ENCODE measurements at regions not wholly inside any gene's neighbourhood (a gene's known extent, or its start where the extent isn't known, plus 50 kb on each side); places are given as distances from the start of the nearest gene placed in this dataset.
"Not testable (repeated sequence)": the region's sequence is repeated elsewhere in the genome, so short reads cannot be mapped to it uniquely, and the experiment has no call there.

- Mint-ChIP-seq H3K27me3 (no peaks in the 10 kb centered on the region), H3K36me3 (ENCODE audit: low read depth) (no peaks in the 10 kb centered on the region), H3K4me1 (no peaks in the 10 kb centered on the region), H3K9me3 (peaks cover 3% of the 10 kb centered on the region), H3K4me3 (no peak overlapping the region), H3K27ac (no peak overlapping the region)
- DNase-seq = no peak
- ChIA-PET POLR2A (no interaction called here), CTCF (no interaction called here)
Measured at GRCh38 chr10:64174666-64175255, 653.6 kb downstream of the REEP3 start.

- no peak overlapping the region for H3K27ac Mint-ChIP-seq
- no peaks in the 10 kb centered on the region for H3K27me3 Mint-ChIP-seq
- ChIA-PET CTCF (no interaction called here), POLR2A (no interaction called here)
- peaks cover 3% of the 10 kb centered on the region for H3K9me3 Mint-ChIP-seq
- H3K4me1 Mint-ChIP-seq = no peaks in the 10 kb centered on the region
- no peak overlapping the region for H3K4me3 Mint-ChIP-seq
- H3K36me3 Mint-ChIP-seq (ENCODE audit: low read depth) = no peaks in the 10 kb centered on the region
- no peak for DNase-seq
Measured at GRCh38 chr10:64175271-64175962, 654.2 kb downstream of the REEP3 start.

DNA sequence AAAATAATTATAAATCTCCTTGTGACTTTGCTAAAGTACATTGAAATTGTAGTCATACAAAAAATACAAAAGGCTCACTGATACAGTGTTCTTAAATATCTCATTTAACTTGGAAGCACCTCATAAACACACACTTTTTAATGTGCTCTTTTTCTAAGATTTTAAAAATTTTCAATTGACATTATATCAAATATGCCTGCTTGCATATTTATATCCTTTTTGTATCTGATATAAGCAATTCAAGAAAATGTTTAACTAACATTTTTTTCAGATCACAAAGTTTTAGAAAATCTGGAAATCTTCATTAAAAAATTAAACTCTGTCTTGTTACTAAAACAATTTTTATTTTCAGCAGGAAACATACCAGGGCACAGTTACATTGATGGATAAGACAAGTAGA lies 661.5 kb downstream of the REEP3 start:
- ChIA-PET CTCF (no interaction called here), POLR2A (no interaction called here)
- Mint-ChIP-seq H3K36me3 (ENCODE audit: low read depth) (no peaks in the 10 kb centered on the region), H3K27ac (no peak overlapping the region), H3K4me3 (no peak overlapping the region), H3K4me1 (no peaks in the 10 kb centered on the region), H3K9me3 (no peaks in the 10 kb centered on the region), H3K27me3 (no peaks in the 10 kb centered on the region)
- no peak for DNase-seq

GRCh38 chr10:64191286-64191685 lies 670.1 kb downstream of the REEP3 start:
- DNase-seq = no peak
- Mint-ChIP-seq H3K27me3 (no peaks in the 10 kb centered on the region), H3K4me3 (no peak overlapping the region), H3K9me3 (peaks cover 3% of the 10 kb centered on the region), H3K4me1 (no peaks in the 10 kb centered on the region), H3K27ac (no peak overlapping the region), H3K36me3 (ENCODE audit: low read depth) (no peaks in the 10 kb centered on the region)
- ChIA-PET POLR2A (no interaction called here), CTCF (interaction anchor here (1.0 kb wide), 1 partner anchor 150 kb away, joined by 3 read pairs; no protein-coding TSS in a partner anchor)

DNA sequence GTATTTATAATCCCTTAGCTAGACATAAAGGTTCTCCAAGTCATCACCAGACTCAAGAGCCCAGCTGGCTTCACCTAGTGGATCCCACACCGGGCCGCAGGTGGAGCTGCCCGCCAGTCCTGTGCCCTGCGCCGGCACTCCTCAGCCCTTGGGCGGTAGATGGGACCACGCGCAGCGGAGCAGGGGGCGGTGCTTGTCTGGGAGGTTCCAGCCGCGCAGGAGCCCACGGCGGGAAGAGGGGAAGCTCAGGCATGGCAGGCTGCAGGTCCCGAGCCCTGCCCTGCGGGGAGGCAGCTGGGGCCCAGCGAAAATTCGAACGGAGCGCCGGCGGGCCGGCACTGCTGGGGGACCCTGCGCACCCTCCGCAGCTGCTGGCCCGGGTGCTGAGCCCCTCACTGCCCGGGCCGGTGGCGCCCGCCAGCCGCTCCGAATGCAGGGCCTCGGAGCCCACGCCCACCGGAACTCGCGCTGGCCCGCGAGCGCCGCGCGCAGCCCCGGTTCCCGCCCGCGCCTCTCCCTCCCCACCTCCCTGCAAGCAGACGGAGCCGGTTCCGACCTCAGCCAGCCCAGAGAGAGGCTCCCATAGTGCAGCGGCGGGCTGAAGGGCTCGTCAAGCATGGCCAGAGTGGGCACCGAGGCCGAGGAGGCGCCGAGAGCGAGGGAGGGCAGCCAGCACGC lies 675.6 kb downstream of the REEP3 start:
- H3K27ac Mint-ChIP-seq = no peak overlapping the region
- POLR2A ChIA-PET = no interaction called here
- peaks cover 5% of the 10 kb centered on the region for H3K9me3 Mint-ChIP-seq
- no peak overlapping the region for H3K4me3 Mint-ChIP-seq
- CTCF ChIA-PET = no interaction called here
- no peaks in the 10 kb centered on the region for H3K27me3 Mint-ChIP-seq
- H3K4me1 Mint-ChIP-seq = no peaks in the 10 kb centered on the region
- H3K36me3 Mint-ChIP-seq (ENCODE audit: low read depth) = no peaks in the 10 kb centered on the region
- no peak for DNase-seq

GRCh38 chr10:64201936-64202335 lies 680.7 kb downstream of the REEP3 start:
- Mint-ChIP-seq H3K4me3 (no peak overlapping the region), H3K4me1 (no peaks in the 10 kb centered on the region), H3K36me3 (ENCODE audit: low read depth) (no peaks in the 10 kb centered on the region)

GRCh38 chr10:64204504-64204903 lies 683.3 kb downstream of the REEP3 start:
- DNase-seq; H3K27ac Mint-ChIP-seq; H3K4me1 Mint-ChIP-seq; H3K9me3 Mint-ChIP-seq; CTCF ChIA-PET; H3K4me3 Mint-ChIP-seq; POLR2A ChIA-PET; H3K27me3 Mint-ChIP-seq; H3K36me3 Mint-ChIP-seq (ENCODE audit: low read depth): not testable (repeated sequence)

More at GRCh38 chr10:64201936-64202335, 680.7 kb downstream of the REEP3 start:
- ChIA-PET CTCF (no interaction called here), POLR2A (no interaction called here)
- no peak for DNase-seq
- no peak overlapping the region for H3K27ac Mint-ChIP-seq
- H3K27me3 Mint-ChIP-seq = no peaks in the 10 kb centered on the region
- H3K9me3 Mint-ChIP-seq = peaks cover 4% of the 10 kb centered on the region

DNA sequence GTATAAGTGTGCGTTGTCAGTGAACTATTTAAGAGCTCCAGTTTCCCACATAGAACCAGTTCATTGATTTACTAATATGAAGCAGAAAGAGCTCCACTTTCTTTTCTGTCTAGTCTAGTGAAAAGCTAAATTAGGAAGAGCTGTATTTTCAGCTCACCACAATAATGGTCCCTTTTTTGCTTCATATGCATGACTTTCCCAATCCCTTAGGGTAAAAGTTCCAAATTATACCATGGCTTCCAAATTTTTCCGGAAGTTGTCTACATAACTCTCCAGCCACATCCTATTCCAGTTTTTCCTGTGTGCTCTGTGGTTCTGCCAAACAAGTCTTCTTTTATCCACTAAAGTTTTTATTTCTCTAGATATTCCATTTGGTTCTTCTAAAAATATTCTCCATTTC lies 685.2 kb downstream of the REEP3 start:
- Mint-ChIP-seq H3K27ac (no peak overlapping the region), H3K9me3 (peaks cover 6% of the 10 kb centered on the region), H3K4me3 (no peak overlapping the region), H3K36me3 (ENCODE audit: low read depth) (no peaks in the 10 kb centered on the region), H3K4me1 (no peaks in the 10 kb centered on the region), H3K27me3 (no peaks in the 10 kb centered on the region)
- POLR2A ChIA-PET = no interaction called here
- CTCF ChIA-PET = no interaction called here
- no peak for DNase-seq

- H3K4me1 Mint-ChIP-seq = no peaks in the 10 kb centered on the region
- H3K9me3 Mint-ChIP-seq = peaks cover 4% of the 10 kb centered on the region
- no peak overlapping the region for H3K4me3 Mint-ChIP-seq
- H3K36me3 Mint-ChIP-seq (ENCODE audit: low read depth) = no peaks in the 10 kb centered on the region
- no peak overlapping the region for H3K27ac Mint-ChIP-seq
- CTCF ChIA-PET = no interaction called here
- H3K27me3 Mint-ChIP-seq = no peaks in the 10 kb centered on the region
- POLR2A ChIA-PET = no interaction called here
- DNase-seq = no peak
Measured at GRCh38 chr10:64209561-64209960, 688.4 kb downstream of the REEP3 start.

DNA sequence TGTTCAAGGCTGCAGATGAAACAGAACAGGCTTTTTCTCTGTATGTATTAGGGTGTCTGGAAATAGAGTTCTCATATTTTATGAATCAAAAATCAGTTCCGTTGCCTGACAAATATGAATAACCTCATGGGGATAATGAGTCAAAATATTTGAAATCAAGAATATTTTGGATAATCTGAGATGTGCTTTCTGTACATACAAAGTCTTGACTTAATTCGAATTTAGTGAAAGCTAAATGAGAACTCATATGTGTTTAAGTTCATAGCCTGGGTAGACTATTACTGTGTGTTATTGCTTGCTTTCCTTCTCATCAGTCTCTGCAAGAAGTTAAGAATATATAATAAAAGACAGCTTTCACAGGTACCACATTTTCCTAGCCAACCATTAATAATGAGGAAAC lies 689.0 kb downstream of the REEP3 start:
- Mint-ChIP-seq H3K9me3 (peaks cover 4% of the 10 kb centered on the region), H3K27ac (no peak overlapping the region)

GRCh38 chr10:64211466-64211865 lies 690.3 kb downstream of the REEP3 start:
- H3K4me3 Mint-ChIP-seq = no peak overlapping the region
- CTCF ChIA-PET = no interaction called here
- H3K27me3 Mint-ChIP-seq = no peaks in the 10 kb centered on the region
- H3K36me3 Mint-ChIP-seq (ENCODE audit: low read depth) = no peaks in the 10 kb centered on the region
- no peaks in the 10 kb centered on the region for H3K4me1 Mint-ChIP-seq
- H3K9me3 Mint-ChIP-seq = peaks cover 4% of the 10 kb centered on the region
- no peak overlapping the region for H3K27ac Mint-ChIP-seq
- POLR2A ChIA-PET = no interaction called here
- no peak for DNase-seq

More for the DNA sequence above, 689.0 kb downstream of the REEP3 start:
- DNase-seq = no peak
- H3K4me1 Mint-ChIP-seq = no peaks in the 10 kb centered on the region
- ChIA-PET CTCF (no interaction called here), POLR2A (no interaction called here)
- H3K27me3 Mint-ChIP-seq = no peaks in the 10 kb centered on the region
- no peaks in the 10 kb centered on the region for H3K36me3 Mint-ChIP-seq (ENCODE audit: low read depth)
- no peak overlapping the region for H3K4me3 Mint-ChIP-seq

DNA sequence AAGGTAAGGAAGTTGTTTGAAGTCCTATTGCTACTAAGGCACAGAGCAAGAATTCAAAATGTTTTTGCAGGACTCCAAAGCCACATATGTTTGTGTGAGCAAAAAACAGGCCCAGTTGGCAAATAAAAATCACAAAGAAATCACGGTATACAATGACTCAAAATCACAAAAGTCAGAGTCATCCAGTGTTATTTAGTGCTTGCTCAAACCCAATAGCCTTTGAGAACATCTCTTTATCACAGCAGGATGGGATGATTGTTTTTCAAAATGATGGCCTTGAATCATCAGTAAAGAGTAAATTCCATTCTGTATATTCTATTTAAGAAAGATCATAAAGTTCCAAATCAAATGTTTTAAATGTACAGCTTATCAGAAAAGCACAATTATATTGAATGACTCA lies 693.9 kb downstream of the REEP3 start:
- H3K27me3 Mint-ChIP-seq = no peaks in the 10 kb centered on the region
- no peak overlapping the region for H3K27ac Mint-ChIP-seq
- H3K4me1 Mint-ChIP-seq = no peaks in the 10 kb centered on the region
- peaks cover 4% of the 10 kb centered on the region for H3K9me3 Mint-ChIP-seq
- DNase-seq = no peak
- POLR2A ChIA-PET = no interaction called here
- CTCF ChIA-PET = no interaction called here
- no peaks in the 10 kb centered on the region for H3K36me3 Mint-ChIP-seq (ENCODE audit: low read depth)
- H3K4me3 Mint-ChIP-seq = no peak overlapping the region

DNA sequence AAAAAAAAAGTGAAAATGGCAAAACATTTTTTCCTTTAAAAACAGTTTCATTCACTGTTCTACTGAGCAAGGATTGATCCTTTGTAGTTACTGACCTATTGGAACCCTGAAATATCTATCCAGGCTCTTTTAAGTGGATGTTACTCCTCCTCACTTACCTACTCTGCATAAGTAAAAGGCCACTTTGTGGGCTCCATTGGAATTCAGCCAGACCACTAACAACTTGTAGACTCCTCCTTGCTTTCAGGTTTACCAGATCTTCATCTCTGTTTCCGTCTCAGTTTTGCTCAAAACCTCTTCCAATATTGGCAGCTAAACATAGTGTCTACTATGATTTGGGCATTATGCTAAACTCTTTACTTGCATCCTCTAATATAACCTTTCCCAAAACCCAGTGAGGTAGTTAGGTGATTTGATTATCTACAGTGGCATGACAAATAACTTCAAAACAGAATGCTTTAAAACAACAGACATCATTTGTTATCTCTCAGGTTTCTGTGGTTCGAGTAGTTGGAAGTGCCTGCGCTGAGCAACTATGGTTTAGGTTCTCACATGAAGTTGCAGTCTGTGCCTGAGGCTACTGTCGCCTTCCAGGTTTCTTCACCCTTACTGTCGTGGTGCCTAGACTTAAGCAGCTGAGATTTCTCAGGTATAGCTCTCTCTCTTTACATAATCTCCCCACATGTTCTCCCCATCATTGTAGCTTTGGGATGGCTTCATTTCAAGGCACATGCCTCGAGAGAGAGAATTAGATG lies 698.2 kb downstream of the REEP3 start:
- Mint-ChIP-seq H3K4me3 (no peak overlapping the region), H3K9me3 (peaks cover 10% of the 10 kb centered on the region), H3K27me3 (no peaks in the 10 kb centered on the region), H3K27ac (no peak overlapping the region), H3K4me1 (no peaks in the 10 kb centered on the region), H3K36me3 (ENCODE audit: low read depth) (no peaks in the 10 kb centered on the region)
- CTCF ChIA-PET = no interaction called here
- POLR2A ChIA-PET = no interaction called here
- no peak for DNase-seq

Measured in activated CD4-positive, alpha-beta memory T cell treated with anti-CD3 and anti-CD28 coated beads, Interleukin-2, amount 10 ng/mL, durations not matched to agents 7 days and 5 days (primary cell).